ENCODE measurements at regions not wholly inside any gene's neighbourhood (a gene's known extent, or its start where the extent isn't known, plus 50 kb on each side); places are given as distances from the start of the nearest gene placed in this dataset.

- H3K4me1 Mint-ChIP-seq (ENCODE audit: low read depth) = peaks cover 6% of the 10 kb centered on the region
- no peak overlapping the region for H3K27ac Mint-ChIP-seq
- H3K9me3 Mint-ChIP-seq = no peaks in the 10 kb centered on the region
- H3K36me3 Mint-ChIP-seq (ENCODE audit: low read depth) = no peaks in the 10 kb centered on the region
- intact Hi-C loops (cut with micrococcal nuclease) = no loop called here
- CTCF ChIA-PET = no interaction called here
- DNase-seq = peak; percentile 11
- H3K4me3 Mint-ChIP-seq = no peak overlapping the region
- H3K27me3 Mint-ChIP-seq (ENCODE audit: low read depth) = no peaks in the 10 kb centered on the region
Observed at GRCh38 chr5:173789031-173789920, 98.9 kb upstream of the CPEB4 start.

- no peak overlapping the region for H3K4me3 Mint-ChIP-seq
- no peaks in the 10 kb centered on the region for H3K27me3 Mint-ChIP-seq (ENCODE audit: low read depth)
- intact Hi-C loops (cut with micrococcal nuclease) = no loop called here
- H3K36me3 Mint-ChIP-seq (ENCODE audit: low read depth) = no peaks in the 10 kb centered on the region
- peaks cover 6% of the 10 kb centered on the region for H3K4me1 Mint-ChIP-seq (ENCODE audit: low read depth)
- CTCF ChIA-PET = no interaction called here
- no peak overlapping the region for H3K27ac Mint-ChIP-seq
- DNase-seq = no peak
- no peaks in the 10 kb centered on the region for H3K9me3 Mint-ChIP-seq
Observed at GRCh38 chr5:173790177-173790719, 97.9 kb upstream of the CPEB4 start.

- intact Hi-C loops (cut with micrococcal nuclease) = no loop called here
- Mint-ChIP-seq H3K4me3 (no peak overlapping the region), H3K36me3 (ENCODE audit: low read depth) (no peaks in the 10 kb centered on the region), H3K4me1 (ENCODE audit: low read depth) (peaks cover 6% of the 10 kb centered on the region), H3K9me3 (no peaks in the 10 kb centered on the region), H3K27me3 (ENCODE audit: low read depth) (no peaks in the 10 kb centered on the region), H3K27ac (no peak overlapping the region)
- CTCF ChIA-PET = interaction anchor here (0.6 kb wide), 1 partner anchor 183 kb away, joined by 5 read pairs; no protein-coding TSS in a partner anchor
- no peak for DNase-seq
Observed at GRCh38 chr5:173790836-173791546, 97.2 kb upstream of the CPEB4 start.

GRCh38 chr5:173791878-173792277 is 96.3 kb upstream of the CPEB4 start:
- Mint-ChIP-seq H3K27ac (no peak overlapping the region), H3K27me3 (ENCODE audit: low read depth) (no peaks in the 10 kb centered on the region), H3K36me3 (ENCODE audit: low read depth) (no peaks in the 10 kb centered on the region), H3K4me3 (no peak overlapping the region), H3K4me1 (ENCODE audit: low read depth) (no peaks in the 10 kb centered on the region), H3K9me3 (no peaks in the 10 kb centered on the region)
- intact Hi-C loops (cut with micrococcal nuclease) = no loop called here
- DNase-seq = no peak
- CTCF ChIA-PET = no interaction called here

GRCh38 chr5:173792781-173793547 is 95.2 kb upstream of the CPEB4 start:
- Mint-ChIP-seq H3K27me3 (ENCODE audit: low read depth) (no peaks in the 10 kb centered on the region), H3K4me3 (no peak overlapping the region), H3K36me3 (ENCODE audit: low read depth) (no peaks in the 10 kb centered on the region), H3K9me3 (no peaks in the 10 kb centered on the region), H3K4me1 (ENCODE audit: low read depth) (no peaks in the 10 kb centered on the region), H3K27ac (no peak overlapping the region)
- intact Hi-C loops (cut with micrococcal nuclease) = no loop called here
- CTCF ChIA-PET = no interaction called here
- DNase-seq = no peak

- Mint-ChIP-seq H3K4me3 (no peak overlapping the region), H3K4me1 (ENCODE audit: low read depth) (no peaks in the 10 kb centered on the region), H3K36me3 (ENCODE audit: low read depth) (no peaks in the 10 kb centered on the region), H3K9me3 (no peaks in the 10 kb centered on the region), H3K27ac (no peak overlapping the region), H3K27me3 (ENCODE audit: low read depth) (no peaks in the 10 kb centered on the region)
- DNase-seq = no peak
- intact Hi-C loops (cut with micrococcal nuclease) = no loop called here
- CTCF ChIA-PET = no interaction called here
Observed at GRCh38 chr5:173793648-173794548, 94.3 kb upstream of the CPEB4 start.

GRCh38 chr5:173794901-173795416 is 93.2 kb upstream of the CPEB4 start:
- CTCF ChIA-PET = no interaction called here
- no peak for DNase-seq
- no peak overlapping the region for H3K4me3 Mint-ChIP-seq

GRCh38 chr5:173795601-173796000 is 92.5 kb upstream of the CPEB4 start:
- no peak for DNase-seq
- Mint-ChIP-seq H3K27ac (no peak overlapping the region), H3K9me3 (no peaks in the 10 kb centered on the region), H3K4me1 (ENCODE audit: low read depth) (no peaks in the 10 kb centered on the region), H3K36me3 (ENCODE audit: low read depth) (no peaks in the 10 kb centered on the region), H3K4me3 (no peak overlapping the region), H3K27me3 (ENCODE audit: low read depth) (no peaks in the 10 kb centered on the region)
- CTCF ChIA-PET = interaction anchor here (0.6 to 1.5 kb wide), 3 partner anchors 9 to 177 kb away, joined by 3 to 4 read pairs (median 4); no protein-coding TSS in a partner anchor
- intact Hi-C loops (cut with micrococcal nuclease) = no loop called here

More at GRCh38 chr5:173794901-173795416, 93.2 kb upstream of the CPEB4 start:
- intact Hi-C loops (cut with micrococcal nuclease) = no loop called here
- Mint-ChIP-seq H3K27me3 (ENCODE audit: low read depth) (no peaks in the 10 kb centered on the region), H3K4me1 (ENCODE audit: low read depth) (no peaks in the 10 kb centered on the region), H3K36me3 (ENCODE audit: low read depth) (no peaks in the 10 kb centered on the region), H3K27ac (no peak overlapping the region), H3K9me3 (no peaks in the 10 kb centered on the region)

GRCh38 chr5:173796721-173797495 is 91.2 kb upstream of the CPEB4 start:
- Mint-ChIP-seq H3K9me3 (no peaks in the 10 kb centered on the region), H3K27me3 (ENCODE audit: low read depth) (no peaks in the 10 kb centered on the region), H3K27ac (no peak overlapping the region), H3K4me1 (ENCODE audit: low read depth) (no peaks in the 10 kb centered on the region), H3K4me3 (no peak overlapping the region), H3K36me3 (ENCODE audit: low read depth) (no peaks in the 10 kb centered on the region)
- DNase-seq = no peak
- CTCF ChIA-PET = interaction anchor here (1.5 kb wide), 1 partner anchor 10 kb away, joined by 4 read pairs; no protein-coding TSS in a partner anchor
- intact Hi-C loops (cut with micrococcal nuclease) = no loop called here

- H3K27ac Mint-ChIP-seq = no peak overlapping the region
- no peak overlapping the region for H3K4me3 Mint-ChIP-seq
- CTCF ChIA-PET = no interaction called here
- no peaks in the 10 kb centered on the region for H3K27me3 Mint-ChIP-seq (ENCODE audit: low read depth)
- no peaks in the 10 kb centered on the region for H3K4me1 Mint-ChIP-seq (ENCODE audit: low read depth)
- no peak for DNase-seq
- H3K36me3 Mint-ChIP-seq (ENCODE audit: low read depth) = no peaks in the 10 kb centered on the region
- no peaks in the 10 kb centered on the region for H3K9me3 Mint-ChIP-seq
- intact Hi-C loops (cut with micrococcal nuclease) = no loop called here
Observed at GRCh38 chr5:173798127-173798810, 89.9 kb upstream of the CPEB4 start.
